ENCODE measurements at regions not wholly inside any gene's neighbourhood (a gene's known extent, or its start where the extent isn't known, plus 50 kb on each side); places are given as distances from the start of the nearest gene placed in this dataset.

- no peak overlapping the region for H3K4me3 ChIP-seq (ENCODE audit: low read depth, low read length)
- TF ChIP-seq MYC (IDR thresholded peaks at IDR 0.05; ENCODE audit: low read depth, low read length) (no peak), POLR2A (IDR thresholded peaks at IDR 0.05; ENCODE audit: extremely low read depth, insufficient read length) (no peak), CTCF (IDR thresholded peaks at IDR 0.05; ENCODE audit: low read depth, low read length) (no peak)
- DNase-seq (ENCODE audit: low read depth) = no peak
These were observed 244.9 kb upstream of the KLF4 start for GRCh38 chr9:107734256-107735013.

GRCh38 chr9:107733523-107733894 lies 243.9 kb upstream of the KLF4 start:
- H3K4me3 ChIP-seq (ENCODE audit: low read depth, low read length) = no peak overlapping the region
- DNase-seq (ENCODE audit: low read depth) = no peak
- TF ChIP-seq MAX (IDR thresholded peaks at IDR 0.05; ENCODE audit: low read depth, low read length) (no peak), MYC (IDR thresholded peaks at IDR 0.05; ENCODE audit: low read depth, low read length) (no peak), POLR2A (IDR thresholded peaks at IDR 0.05; ENCODE audit: extremely low read depth, insufficient read length) (no peak), CTCF (IDR thresholded peaks at IDR 0.05; ENCODE audit: low read depth, low read length) (no peak)

- no peak overlapping the region for H3K4me3 ChIP-seq (ENCODE audit: low read depth, low read length)
- DNase-seq (ENCODE audit: low read depth) = no peak
- TF ChIP-seq MYC (IDR thresholded peaks at IDR 0.05; ENCODE audit: low read depth, low read length) = no peak
- no peak for TF ChIP-seq MAX (IDR thresholded peaks at IDR 0.05; ENCODE audit: low read depth, low read length)
- TF ChIP-seq CTCF (IDR thresholded peaks at IDR 0.05; ENCODE audit: low read depth, low read length) = no peak
- TF ChIP-seq POLR2A (IDR thresholded peaks at IDR 0.05; ENCODE audit: extremely low read depth, insufficient read length) = no peak
These were observed 243.4 kb upstream of the KLF4 start for GRCh38 chr9:107732781-107733522.

GRCh38 chr9:107731115-107731762 lies 241.7 kb upstream of the KLF4 start:
- H3K4me3 ChIP-seq (ENCODE audit: low read depth, low read length) = no peak overlapping the region
- DNase-seq (ENCODE audit: low read depth) = no peak
- TF ChIP-seq CTCF (IDR thresholded peaks at IDR 0.05; ENCODE audit: low read depth, low read length) = no peak
- TF ChIP-seq MAX (IDR thresholded peaks at IDR 0.05; ENCODE audit: low read depth, low read length) = no peak
- no peak for TF ChIP-seq MYC (IDR thresholded peaks at IDR 0.05; ENCODE audit: low read depth, low read length)
- no peak for TF ChIP-seq POLR2A (IDR thresholded peaks at IDR 0.05; ENCODE audit: extremely low read depth, insufficient read length)

GRCh38 chr9:107730666-107731065 lies 241.1 kb upstream of the KLF4 start:
- no peak overlapping the region for H3K4me3 ChIP-seq (ENCODE audit: low read depth, low read length)
- DNase-seq (ENCODE audit: low read depth) = no peak
- no peak for TF ChIP-seq CTCF (IDR thresholded peaks at IDR 0.05; ENCODE audit: low read depth, low read length)
- TF ChIP-seq POLR2A (IDR thresholded peaks at IDR 0.05; ENCODE audit: extremely low read depth, insufficient read length) = no peak
- TF ChIP-seq MAX (IDR thresholded peaks at IDR 0.05; ENCODE audit: low read depth, low read length) = no peak
- no peak for TF ChIP-seq MYC (IDR thresholded peaks at IDR 0.05; ENCODE audit: low read depth, low read length)
